Activated B cell treated with CpG ODN at 0.5 μM for 24 hours (primary cell): ENCODE measurements at regions not wholly inside any gene's neighbourhood (a gene's known extent, or its start where the extent isn't known, plus 50 kb on each side); places are given as distances from the start of the nearest gene placed in this dataset.

Experiments used
- ATAC-seq: fragments of 200-7000 bp; cut with Tn5 transposase; one replicate; pipeline ENCODE4 v1.10.0; 2021; ENCODE audit warnings: low read depth, mild to moderate bottlenecking, moderate library complexity
- CTCF ChIA-PET: fragments of 350-600 bp; sonication (Branson Sonifier 250); formaldehyde crosslinking; loops from one replicate; lab custom pipeline; 2021; ENCODE audit warnings: antibody characterized with exemption; lab: Charles Lee
- POLR2A ChIA-PET: fragments of 350-600 bp; sonication (Branson Sonifier 250); formaldehyde crosslinking; loops from one replicate; lab custom pipeline; 2021; ENCODE audit warnings: antibody characterized with exemption; lab: Charles Lee
- DNase-seq: peaks from one replicate; pipeline ENCODE4 v3.0.0; 2022
- H3K27ac Mint-ChIP-seq: one replicate; pipeline ENCODE4 v1.8.0; 2020; ENCODE audit warnings: mixed read lengths
- H3K27me3 Mint-ChIP-seq: one replicate; pipeline ENCODE4 v1.8.0; 2021; ENCODE audit warnings: mixed read lengths
- H3K36me3 Mint-ChIP-seq: one replicate; pipeline ENCODE4 v1.8.0; 2021; ENCODE audit warnings: low read depth, mixed read lengths
- H3K4me1 Mint-ChIP-seq: one replicate; pipeline ENCODE4 v1.8.0; 2021; ENCODE audit warnings: mixed read lengths
- H3K4me3 Mint-ChIP-seq: one replicate; pipeline ENCODE4 v1.8.0; 2020; ENCODE audit warnings: mild to moderate bottlenecking, mixed read lengths
- H3K9me3 Mint-ChIP-seq: one replicate; pipeline ENCODE4 v1.8.0; 2020; ENCODE audit warnings: mixed read lengths
- CTCF ChIP-seq: fragments of 200-600 bp; IDR thresholded peaks from one replicate; pipeline ENCODE4 v1.8.0; 2022; ENCODE audit warnings: antibody characterized with exemption, mild to moderate bottlenecking
- intact Hi-C: fragments of 100-400 bp; cut with micrococcal nuclease; formaldehyde crosslinking; loops from one replicate; pipeline ENCODE4 v1.15.1; 2024

GRCh38 chr4:175440786-175441185 is 371.3 kb downstream of the GPM6A start:
- H3K27me3 Mint-ChIP-seq, result no peaks in the 10 kb centered on the region

GRCh38 chr4:175441256-175441655 is 370.8 kb downstream of the GPM6A start:
- Mint-ChIP-seq H3K4me3 (no peak overlapping the region), H3K4me1 (peaks cover 2% of the 10 kb centered on the region), H3K27me3 (no peaks in the 10 kb centered on the region), H3K9me3 (no peaks in the 10 kb centered on the region), H3K36me3 (no peaks in the 10 kb centered on the region), H3K27ac (no peak overlapping the region)
- POLR2A ChIA-PET, result no interaction called here
- no peak for ATAC-seq
- intact Hi-C loops, result no loop called here
- TF ChIP-seq CTCF, result no peak
- CTCF ChIA-PET, result no interaction called here
- no peak for DNase-seq

More at GRCh38 chr4:175440786-175441185, 371.3 kb downstream of the GPM6A start:
- H3K27ac Mint-ChIP-seq, result no peak overlapping the region
- ChIA-PET POLR2A (no interaction called here), CTCF (interaction anchor here (1.3 kb wide), 1 partner anchor 592 kb away, joined by 3 read pairs; no protein-coding TSS in a partner anchor)
- intact Hi-C loops, result no loop called here
- peaks cover 2% of the 10 kb centered on the region for H3K4me1 Mint-ChIP-seq
- no peak overlapping the region for H3K4me3 Mint-ChIP-seq
- TF ChIP-seq CTCF, result no peak
- H3K36me3 Mint-ChIP-seq, result no peaks in the 10 kb centered on the region
- no peak for ATAC-seq
- no peaks in the 10 kb centered on the region for H3K9me3 Mint-ChIP-seq
- no peak for DNase-seq

- POLR2A ChIA-PET, result no interaction called here
- ATAC-seq (no peak), DNase-seq (no peak)
- no peaks in the 10 kb centered on the region for H3K36me3 Mint-ChIP-seq
- intact Hi-C loops, result no loop called here
- CTCF ChIA-PET, result no interaction called here
- no peaks in the 10 kb centered on the region for H3K27me3 Mint-ChIP-seq
- H3K4me3 Mint-ChIP-seq, result no peak overlapping the region
- TF ChIP-seq CTCF, result no peak
- no peaks in the 10 kb centered on the region for H3K9me3 Mint-ChIP-seq
- peaks cover 2% of the 10 kb centered on the region for H3K4me1 Mint-ChIP-seq
- H3K27ac Mint-ChIP-seq, result no peak overlapping the region
These were observed 368.5 kb downstream of the GPM6A start for GRCh38 chr4:175443547-175443946.

GRCh38 chr4:175444512-175444911 is 367.6 kb downstream of the GPM6A start:
- Mint-ChIP-seq H3K4me1 (peaks cover 2% of the 10 kb centered on the region), H3K27me3 (no peaks in the 10 kb centered on the region)

GRCh38 chr4:175447016-175447415 is 365.0 kb downstream of the GPM6A start:
- Mint-ChIP-seq H3K27me3 (no peaks in the 10 kb centered on the region), H3K4me3 (no peak overlapping the region)
- CTCF ChIA-PET, result no interaction called here

More at GRCh38 chr4:175444512-175444911, 367.6 kb downstream of the GPM6A start:
- ATAC-seq (no peak), DNase-seq (no peak)
- H3K4me3 Mint-ChIP-seq, result no peak overlapping the region
- TF ChIP-seq CTCF, result no peak
- H3K27ac Mint-ChIP-seq, result no peak overlapping the region
- H3K9me3 Mint-ChIP-seq, result no peaks in the 10 kb centered on the region
- ChIA-PET CTCF (no interaction called here), POLR2A (no interaction called here)
- no peaks in the 10 kb centered on the region for H3K36me3 Mint-ChIP-seq
- intact Hi-C loops, result no loop called here

More at GRCh38 chr4:175447016-175447415, 365.0 kb downstream of the GPM6A start:
- H3K36me3 Mint-ChIP-seq, result no peaks in the 10 kb centered on the region
- peaks cover 2% of the 10 kb centered on the region for H3K4me1 Mint-ChIP-seq
- DNase-seq (no peak), ATAC-seq (no peak)
- H3K27ac Mint-ChIP-seq, result no peak overlapping the region
- POLR2A ChIA-PET, result no interaction called here
- no peaks in the 10 kb centered on the region for H3K9me3 Mint-ChIP-seq
- intact Hi-C loops, result no loop called here
- TF ChIP-seq CTCF, result no peak
